Colonic mucosa (tissue), 4 donors: ENCODE measurements at regions not wholly inside any gene's neighbourhood (a gene's known extent, or its start where the extent isn't known, plus 50 kb on each side); places are given as distances from the start of the nearest gene placed in this dataset.

Experiments
- DNase-seq: peaks from one replicate; pipeline ENCODE4 v3.0.0-alpha.2; 2020
- H3K27ac ChIP-seq: fragments of 200-600 bp; one replicate; pipeline ENCODE4 v1.8.0; 2021
- H3K27me3 ChIP-seq: fragments of 200-600 bp; one replicate; pipeline ENCODE4 v1.8.0; 2021
- H3K36me3 ChIP-seq: fragments of 200-600 bp; one replicate; pipeline ENCODE4 v1.8.0; 2021
- H3K4me1 ChIP-seq: fragments of 200-600 bp; one replicate; pipeline ENCODE4 v1.8.0; 2021; ENCODE audit warnings: mild to moderate bottlenecking
- H3K4me3 ChIP-seq: fragments of 200-600 bp; one replicate; pipeline ENCODE4 v1.8.0; 2021
- H3K9ac ChIP-seq, 2 donors: one replicate each; pipeline ENCODE4 v1.7.0; 2013; ENCODE audit warnings: control low read depth in 2 of 2, low read depth in 2 of 2, low read length in 2 of 2
- H3K9me3 ChIP-seq: fragments of 200-600 bp; one replicate; pipeline ENCODE4 v1.8.0; 2021
- CTCF ChIP-seq: fragments of 200-600 bp; IDR thresholded peaks from one replicate; pipeline ENCODE4 v1.8.0; 2022; ENCODE audit warnings: antibody characterized with exemption, mild to moderate bottlenecking
- intact Hi-C: fragments of 100-400 bp; cut with DNase I; formaldehyde crosslinking; loops from one replicate; pipeline ENCODE4 v1.14.1; 2022
- donor health status: healthy.
- donor health status: DM: no; HTN: no; CAD: no.
- donor health status: DM: no; HTN: no; CAD: no.

- no peaks in the 10 kb centered on the region for H3K27me3 ChIP-seq
- intact Hi-C loops, result no loop called here
- H3K9ac ChIP-seq, result no peak overlapping the region
- no peak overlapping the region for H3K4me3 ChIP-seq
- H3K4me1 ChIP-seq, result no peaks in the 10 kb centered on the region
- no peak for DNase-seq
- TF ChIP-seq CTCF, result no peak
- H3K27ac ChIP-seq, result no peak overlapping the region
- H3K36me3 ChIP-seq, result no peaks in the 10 kb centered on the region
- no peaks in the 10 kb centered on the region for H3K9me3 ChIP-seq
These were observed 217.1 kb downstream of the SLC38A4 start for GRCh38 chr12:46608431-46609272.

- Histone ChIP-seq H3K36me3 (no peaks in the 10 kb centered on the region), H3K27me3 (no peaks in the 10 kb centered on the region), H3K9me3 (no peaks in the 10 kb centered on the region), H3K9ac (no peak overlapping the region), H3K27ac (no peak overlapping the region), H3K4me1 (no peaks in the 10 kb centered on the region), H3K4me3 (no peak overlapping the region)
- intact Hi-C loops, result no loop called here
- no peak for DNase-seq
- no peak for TF ChIP-seq CTCF
These were observed 221.1 kb downstream of the SLC38A4 start for GRCh38 chr12:46604684-46605083.

GRCh38 chr12:46603776-46604456 is 221.9 kb downstream of the SLC38A4 start:
- no peaks in the 10 kb centered on the region for H3K4me1 ChIP-seq
- no peaks in the 10 kb centered on the region for H3K9me3 ChIP-seq
- TF ChIP-seq CTCF, result no peak
- H3K4me3 ChIP-seq, result no peak overlapping the region
- DNase-seq, result no peak
- intact Hi-C loops, result no loop called here
- H3K27me3 ChIP-seq, result no peaks in the 10 kb centered on the region
- no peak overlapping the region for H3K27ac ChIP-seq
- H3K9ac ChIP-seq, result no peak overlapping the region
- H3K36me3 ChIP-seq, result no peaks in the 10 kb centered on the region

- Histone ChIP-seq H3K4me3 (no peak overlapping the region), H3K36me3 (no peaks in the 10 kb centered on the region), H3K4me1 (no peaks in the 10 kb centered on the region), H3K27me3 (no peaks in the 10 kb centered on the region), H3K9ac (no peak overlapping the region), H3K9me3 (no peaks in the 10 kb centered on the region), H3K27ac (no peak overlapping the region)
- intact Hi-C loops, result no loop called here
- DNase-seq, result no peak
- TF ChIP-seq CTCF, result no peak
These were observed 223.3 kb downstream of the SLC38A4 start for GRCh38 chr12:46602474-46602873.

- Histone ChIP-seq H3K36me3 (no peaks in the 10 kb centered on the region), H3K9ac (no peak overlapping the region), H3K4me1 (no peaks in the 10 kb centered on the region), H3K27me3 (no peaks in the 10 kb centered on the region), H3K27ac (no peak overlapping the region), H3K9me3 (no peaks in the 10 kb centered on the region), H3K4me3 (no peak overlapping the region)
- intact Hi-C loops, result no loop called here
- TF ChIP-seq CTCF, result no peak
- no peak for DNase-seq
These were observed 218.6 kb upstream of the SLC38A2 start for GRCh38 chr12:46590991-46591703.
